IMR-90 (cell line): ENCODE measurements at regions not wholly inside any gene's neighbourhood (a gene's known extent, or its start where the extent isn't known, plus 50 kb on each side); places are given as distances from the start of the nearest gene placed in this dataset.

Experiments used
- ATAC-seq: fragments of 200-7000 bp; cut with Tn5 transposase; 2 replicates; pipeline ENCODE4 v1.9.1; 2020; ENCODE audit warnings: low read depth, mild to moderate bottlenecking, moderate library complexity
- BruUV-seq: library from RNA; stranded (reverse); fragments of 400-500 nt; replicated peaks from 2 replicates; lab custom pipeline; 2021; lab: Mats Ljungman, UMichigan
- CTCF ChIA-PET: fragments of 300-600 bp; formaldehyde crosslinking; extraction: SDS; loops from one replicate; lab custom pipeline; 2021; ENCODE audit warnings: antibody characterized with exemption; lab: Yijun Ruan, JAX
- POLR2A ChIA-PET: fragments of 300-600 bp; sonication (Branson Sonifier 250); formaldehyde crosslinking; loops from one replicate; lab custom pipeline; 2022; ENCODE audit warnings: antibody characterized with exemption; ENCODE audit not compliant: unreplicated experiment; lab: Charles Lee
- DNase-seq: peaks from one replicate; pipeline ENCODE4 v3.0.0; 2013
- H2AFZ ChIP-seq: replicated peaks from 2 replicates; pipeline ENCODE3; 2013; ENCODE audit warnings: low read length, mild to moderate bottlenecking; ENCODE audit not compliant: poor library complexity
- H2AK5ac ChIP-seq: 2 replicates; pipeline ENCODE4 v1.6.1; 2013; ENCODE audit warnings: low read depth, low read length, inconsistent platforms
- H2AK9ac ChIP-seq: replicated peaks from 2 replicates; pipeline ENCODE3; 2013; ENCODE audit warnings: mild to moderate bottlenecking, low read depth, low read length, moderate library complexity; ENCODE audit not compliant: poor library complexity
- H2BK120ac ChIP-seq: 2 replicates; pipeline ENCODE4 v1.6.1; 2013; ENCODE audit warnings: low read depth, low read length, inconsistent platforms
- H2BK15ac ChIP-seq: 3 replicates; pipeline ENCODE4 v1.6.1; 2013; ENCODE audit warnings: low read depth, low read length, inconsistent platforms
- H2BK20ac ChIP-seq: 2 replicates; pipeline ENCODE4 v1.6.1; 2013; ENCODE audit warnings: low read depth, mild to moderate bottlenecking, inconsistent platforms, low read length, moderate library complexity
- H2BK5ac ChIP-seq: 2 replicates; pipeline ENCODE4 v1.6.1; 2013; ENCODE audit warnings: mild to moderate bottlenecking, low read depth, low read length, inconsistent platforms; ENCODE audit not compliant: poor library complexity, severe bottlenecking
- H3K14ac ChIP-seq: replicated peaks from 2 replicates; pipeline ENCODE4 v1.6.1; 2013; ENCODE audit warnings: low read depth, low read length, inconsistent platforms
- H3K18ac ChIP-seq: 2 replicates; pipeline ENCODE4 v1.6.1; 2013; ENCODE audit warnings: low read depth, low read length, control low read depth
- H3K23ac ChIP-seq: 2 replicates; pipeline ENCODE4 v1.6.1; 2013; ENCODE audit warnings: low read depth, low read length, inconsistent platforms
- H3K27ac ChIP-seq: 2 replicates; pipeline ENCODE4 v1.5.1; 2013; ENCODE audit warnings: mild to moderate bottlenecking, control low read depth, low read length; ENCODE audit not compliant: insufficient read depth
- H3K27me3 ChIP-seq: 2 replicates; pipeline ENCODE4 v1.6.1; 2013; ENCODE audit warnings: low read length; ENCODE audit not compliant: control insufficient read depth, insufficient read depth
- H3K36me3 ChIP-seq: 2 replicates; pipeline ENCODE4 v1.6.1; 2013; ENCODE audit warnings: low read length, mixed read lengths; ENCODE audit not compliant: control insufficient read depth, insufficient read depth
- H3K4ac ChIP-seq: 2 replicates; pipeline ENCODE4 v1.6.1; 2013; ENCODE audit warnings: low read depth, low read length, inconsistent platforms
- H3K4me1 ChIP-seq: 2 replicates; pipeline ENCODE4 v1.6.1; 2013; ENCODE audit warnings: low read length, mixed read lengths; ENCODE audit not compliant: control insufficient read depth, insufficient read depth
- H3K4me2 ChIP-seq: 2 replicates; pipeline ENCODE4 v1.6.1; 2013; ENCODE audit warnings: low read depth, mild to moderate bottlenecking, control low read depth, low read length, moderate library complexity
- H3K4me3 ChIP-seq: 2 replicates; pipeline ENCODE4 v1.5.1; 2013; ENCODE audit warnings: low read depth, mild to moderate bottlenecking, control low read depth, low read length, moderate library complexity; ENCODE audit not compliant: insufficient read depth
- H3K56ac ChIP-seq: 2 replicates; pipeline ENCODE4 v1.6.1; 2013; ENCODE audit warnings: low read length, inconsistent platforms; ENCODE audit not compliant: insufficient read depth; ENCODE audit errors: extremely low read depth
- H3K79me1 ChIP-seq, 2 experiments: 2 replicates each; pipeline ENCODE4 v1.6.1; 2013; ENCODE audit warnings: low read length in 2 of 2, inconsistent platforms in 1 of 2, low read depth in 1 of 2
- H3K9ac ChIP-seq: 2 replicates; pipeline ENCODE4 v1.6.1; 2013; ENCODE audit warnings: low read depth, low read length, control low read depth
- H3K9me1 ChIP-seq: 2 replicates; pipeline ENCODE4 v1.6.1; 2013; ENCODE audit warnings: low read length, inconsistent platforms; ENCODE audit not compliant: insufficient read depth
- H3K9me3 ChIP-seq: 2 replicates; pipeline ENCODE4 v1.6.1; 2013; ENCODE audit warnings: low read length; ENCODE audit not compliant: control insufficient read depth, insufficient read depth
- H4K20me1 ChIP-seq: 2 replicates; pipeline ENCODE4 v1.6.1; 2013; ENCODE audit warnings: low read length, inconsistent platforms; ENCODE audit not compliant: insufficient read depth
- H4K5ac ChIP-seq: 2 replicates; pipeline ENCODE4 v1.6.1; 2013; ENCODE audit warnings: mild to moderate bottlenecking, low read depth, low read length, control low read depth
- H4K8ac ChIP-seq, 2 experiments: 2 replicates each; pipeline ENCODE4 v1.6.1; 2013; ENCODE audit warnings: low read depth in 2 of 2, low read length in 2 of 2, control low read depth in 1 of 2, inconsistent platforms in 1 of 2
- H4K91ac ChIP-seq: 2 replicates; pipeline ENCODE4 v1.6.1; 2013; ENCODE audit warnings: low read depth, low read length, inconsistent platforms; ENCODE audit not compliant: insufficient read depth
- CEBPB ChIP-seq: IDR thresholded peaks from 2 replicates; pipeline ENCODE4 v1.6.1; 2012; ENCODE audit warnings: low read depth, low read length, improper control_type of control experiment
- CHD1 ChIP-seq: IDR thresholded peaks from 2 replicates; pipeline ENCODE4 v1.6.1; 2012; ENCODE audit warnings: low read depth, low read length, improper control_type of control experiment
- CTCF ChIP-seq: conservative IDR thresholded peaks from 2 replicates; pipeline ENCODE4 v1.5.1; 2012; ENCODE audit warnings: mild to moderate bottlenecking, low read depth, low read length, improper control_type of control experiment
- ELK1 ChIP-seq: fragments of 150-350 bp; IDR thresholded peaks from 2 replicates; pipeline ENCODE4 v1.6.1; 2016; ENCODE audit warnings: low read depth, mild to moderate bottlenecking, low read length, moderate library complexity, borderline replicate concordance
- FOS ChIP-seq: fragments of 150-350 bp; IDR thresholded peaks from 2 replicates; pipeline ENCODE4 v1.6.1; 2016; ENCODE audit warnings: low read depth, low read length
- MAFK ChIP-seq: IDR thresholded peaks from 2 replicates; pipeline ENCODE4 v1.6.1; 2012; ENCODE audit warnings: low read depth, low read length, improper control_type of control experiment
- NFE2L2 ChIP-seq: fragments of 150-350 bp; IDR thresholded peaks from 2 replicates; pipeline ENCODE4 v1.6.1; 2016; ENCODE audit warnings: low read depth, mild to moderate bottlenecking, low read length
- SMC3 ChIP-seq: fragments of 150-350 bp; IDR thresholded peaks from 2 replicates; pipeline ENCODE4 v1.6.1; 2016; ENCODE audit warnings: low read depth, mild to moderate bottlenecking, antibody characterized with exemption, low read length, moderate library complexity
- WGBS, 2 experiments: methylation state at CpG; one replicate each; pipeline versions ENCODE4 v1.1.5 to v1.1.7; 2013; ENCODE audit warnings: missing lambda C conversion rate in 2 of 2; ENCODE audit not compliant: insufficient read length in 1 of 2; ENCODE audit errors: extremely low coverage in 2 of 2; 5-methylcytosine and 5-hydroxymethylcytosine counted together
- dilution Hi-C: fragments of 300-500 bp; cut with HindIII; formaldehyde crosslinking; loops from one replicate; pipeline ENCODE4 v1.14.3; 2018; ENCODE audit warnings: low sequenced_read_pairs; ENCODE audit not compliant: unreplicated experiment
- in situ Hi-C: fragments of 300-500 bp; cut with MboI; formaldehyde crosslinking; loops from 3 replicates; pipeline ENCODE4 v1.14.3; 2019; ENCODE audit warnings: low sequenced_read_pairs, inconsistent platforms, mixed read lengths
- intact Hi-C: fragments of 100-400 bp; cut with micrococcal nuclease; formaldehyde crosslinking; loops from 2 replicates; pipeline ENCODE4 v1.10.0; 2022

GRCh38 chr12:42744539-42745182, 155.1 kb upstream of the PRICKLE1 start:
- dilution Hi-C loops, result no loop called here
- H2AK9ac ChIP-seq, result no peak overlapping the region
- ATAC-seq (peak; percentile 42; the same call in 1 of the 2 replicates), DNase-seq (no peak)
- WGBS, 2 experiments, result 61% methylated on average over 2 of the region's 5 CpGs; no CpG with 5 or more reads in 1 of the 2 experiments
- ChIA-PET CTCF (no interaction called here), POLR2A (no interaction called here)
- no peak overlapping the region for H3K4ac ChIP-seq
- H2AFZ ChIP-seq, result no peak overlapping the region
- H4K91ac ChIP-seq, result no peak overlapping the region
- no peaks in the 10 kb centered on the region for H3K36me3 ChIP-seq
- no peak overlapping the region for H2BK20ac ChIP-seq
- no peak overlapping the region; a peak in 1 of 4 replicates for H4K8ac ChIP-seq
- no peak overlapping the region for H3K56ac ChIP-seq
- H3K27ac ChIP-seq, result no peak overlapping the region
- H4K5ac ChIP-seq, result no peak overlapping the region
- TF ChIP-seq NFE2L2 (no peak), CEBPB (no peak), ELK1 (no peak), CTCF (no peak), MAFK (no peak), FOS (no peak), SMC3 (no peak), CHD1 (no peak)
- no TSS peak for BruUV-seq
- H4K20me1 ChIP-seq, result no peaks in the 10 kb centered on the region
- H2AK5ac ChIP-seq, result no peak overlapping the region
- H3K9me3 ChIP-seq, result peaks cover 6% of the 10 kb centered on the region
- H3K14ac ChIP-seq, result peak overlapping the region; percentile 27; the same call in 1 of the 2 replicates
- H2BK120ac ChIP-seq, result no peak overlapping the region; the same call in 1 of the 2 replicates
- H2BK15ac ChIP-seq, result no peak overlapping the region
- H3K23ac ChIP-seq, result no peak overlapping the region
- H3K9ac ChIP-seq, result no peak overlapping the region
- no peak overlapping the region for H3K4me3 ChIP-seq
- H3K27me3 ChIP-seq, result no peaks in the 10 kb centered on the region
- H3K4me1 ChIP-seq, result peaks cover 7% of the 10 kb centered on the region
- no peak overlapping the region for H3K18ac ChIP-seq
- H3K4me2 ChIP-seq, result no peak overlapping the region
- no peaks in the 10 kb centered on the region; a peak in 1 of 4 replicates for H3K79me1 ChIP-seq
- H2BK5ac ChIP-seq, result no peak overlapping the region
- intact Hi-C loops, result no loop called here
- H3K9me1 ChIP-seq, result no peaks in the 10 kb centered on the region
- in situ Hi-C loops, result no loop called here
